Activated T-cell treated with anti-CD3 and anti-CD28 coated beads, Interleukin-2, amount 50 U/mL, for 72 hours (primary cell): ENCODE measurements at regions not wholly inside any gene's neighbourhood (a gene's known extent, or its start where the extent isn't known, plus 50 kb on each side); places are given as distances from the start of the nearest gene placed in this dataset.

Experiments
- ATAC-seq, 2 donors: fragments of 150-1000 bp; cut with Tn5 transposase; replicated peaks in 1 of 2; 2 replicates each; pipeline ENCODE4 v1.10.0; 2021; ENCODE audit warnings: moderate library complexity in 2 of 2, mild to moderate bottlenecking in 1 of 2
- DNase-seq, 2 donors: peaks; one replicate each; pipeline ENCODE4 v3.0.0; 2021 to 2022; ENCODE audit warnings: mixed read lengths in 1 of 2
- H3K27ac Mint-ChIP-seq: one replicate; pipeline ENCODE4 v1.8.0; 2022; ENCODE audit warnings: mild to moderate bottlenecking, moderate library complexity, mixed read lengths
- H3K27me3 Mint-ChIP-seq: one replicate; pipeline ENCODE4 v1.8.0; 2022; ENCODE audit warnings: low read depth, mixed read lengths
- H3K36me3 Mint-ChIP-seq, 2 donors: one replicate each; pipeline ENCODE4 v1.8.0; 2022; ENCODE audit warnings: mixed read lengths in 2 of 2, mild to moderate bottlenecking in 1 of 2; ENCODE audit not compliant: insufficient read depth in 2 of 2
- H3K4me1 Mint-ChIP-seq: one replicate; pipeline ENCODE4 v1.8.0; 2022; ENCODE audit warnings: low read depth, mixed read lengths
- H3K4me3 Mint-ChIP-seq, 2 donors: one replicate each; pipeline ENCODE4 v1.8.0; 2022; ENCODE audit warnings: mild to moderate bottlenecking in 2 of 2, mixed read lengths in 2 of 2, moderate library complexity in 2 of 2
- H3K9me3 Mint-ChIP-seq, 2 donors: one replicate each; pipeline ENCODE4 v1.8.0; 2022; ENCODE audit warnings: mixed read lengths in 2 of 2

DNA sequence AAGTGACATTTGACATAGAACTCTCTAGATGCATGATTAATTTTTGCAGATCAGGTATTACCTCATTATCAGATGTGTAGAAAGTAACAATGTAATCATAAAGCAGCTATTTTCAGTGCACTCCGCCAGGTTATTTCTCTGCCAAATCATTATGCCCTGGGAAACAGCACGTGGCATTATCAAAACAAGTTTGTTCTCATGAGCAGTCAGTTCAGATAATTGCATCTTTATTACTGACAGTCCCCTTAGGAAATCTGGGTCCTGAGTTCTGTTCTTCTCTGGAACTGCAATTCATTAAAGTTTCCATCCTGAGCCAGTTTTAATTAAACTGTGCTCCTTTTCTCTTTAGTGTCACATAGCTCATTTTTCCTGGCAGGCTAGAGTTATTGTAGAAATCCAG lies 94.7 kb upstream of the KRR1 start:
- Mint-ChIP-seq H3K27ac (no peak overlapping the region), H3K4me1 (no peaks in the 10 kb centered on the region), H3K36me3 (no peaks in the 10 kb centered on the region), H3K9me3 (no peaks in the 10 kb centered on the region), H3K27me3 (peaks cover 25% of the 10 kb centered on the region), H3K4me3 (no peak overlapping the region)
- no peak for DNase-seq
- ATAC-seq, result no peak

DNA sequence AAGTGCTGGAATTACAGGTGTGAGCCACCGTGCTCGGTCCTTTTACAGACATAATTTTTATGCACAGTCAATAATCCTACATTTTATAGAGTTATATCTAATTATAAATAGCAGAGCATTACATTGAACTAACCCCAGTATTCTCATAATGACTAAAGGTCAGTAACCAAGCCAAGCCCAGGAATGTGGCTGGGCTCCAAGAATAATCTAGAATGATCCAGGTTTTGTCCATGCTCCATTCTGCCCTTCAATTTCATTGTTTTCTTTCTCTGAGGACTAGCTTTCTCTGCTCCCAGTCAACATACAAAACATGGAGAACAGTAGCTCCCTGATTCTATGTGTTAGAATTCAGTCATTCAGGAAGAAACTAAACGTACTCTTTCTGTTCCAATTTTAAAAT lies 92.1 kb upstream of the KRR1 start:
- ATAC-seq (no peak), DNase-seq (no peak)
- Mint-ChIP-seq H3K9me3 (no peaks in the 10 kb centered on the region), H3K36me3 (no peaks in the 10 kb centered on the region), H3K4me3 (no peak overlapping the region), H3K27me3 (peaks cover 25% of the 10 kb centered on the region), H3K4me1 (no peaks in the 10 kb centered on the region), H3K27ac (no peak overlapping the region)

- Mint-ChIP-seq H3K36me3 (no peaks in the 10 kb centered on the region), H3K4me3 (no peak overlapping the region), H3K27ac (no peak overlapping the region), H3K9me3 (no peaks in the 10 kb centered on the region), H3K4me1 (no peaks in the 10 kb centered on the region), H3K27me3 (peaks cover 28% of the 10 kb centered on the region)
- DNase-seq (no peak), ATAC-seq (no peak)
These were observed 90.7 kb upstream of the KRR1 start for GRCh38 chr12:75602106-75602505.

DNA sequence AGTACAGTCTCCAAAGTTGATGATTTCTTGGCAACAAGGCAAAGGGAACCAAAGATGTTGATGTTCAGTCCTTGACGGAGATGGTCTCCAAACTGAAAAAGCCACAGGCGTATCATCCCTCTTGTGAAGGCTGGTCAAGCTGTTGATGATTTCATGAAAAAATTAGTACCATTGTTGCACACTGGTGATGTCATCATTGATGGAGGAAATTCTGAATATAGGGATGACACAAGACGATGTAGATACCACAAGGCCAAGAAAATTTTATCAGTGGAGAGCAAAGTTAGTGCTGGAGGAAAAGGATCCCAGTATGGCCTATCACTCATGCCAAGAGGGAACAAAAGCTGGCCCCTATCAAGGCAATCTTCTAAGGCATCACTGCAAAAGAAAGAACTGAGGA lies 88.7 kb upstream of the KRR1 start:
- H3K36me3 Mint-ChIP-seq, result no peaks in the 10 kb centered on the region
- H3K4me3 Mint-ChIP-seq, result no peak overlapping the region
- no peak overlapping the region for H3K27ac Mint-ChIP-seq
- H3K27me3 Mint-ChIP-seq, result peaks cover 42% of the 10 kb centered on the region
- no peaks in the 10 kb centered on the region for H3K4me1 Mint-ChIP-seq
- H3K9me3 Mint-ChIP-seq, result no peaks in the 10 kb centered on the region
- DNase-seq (no peak), ATAC-seq (no peak)

DNA sequence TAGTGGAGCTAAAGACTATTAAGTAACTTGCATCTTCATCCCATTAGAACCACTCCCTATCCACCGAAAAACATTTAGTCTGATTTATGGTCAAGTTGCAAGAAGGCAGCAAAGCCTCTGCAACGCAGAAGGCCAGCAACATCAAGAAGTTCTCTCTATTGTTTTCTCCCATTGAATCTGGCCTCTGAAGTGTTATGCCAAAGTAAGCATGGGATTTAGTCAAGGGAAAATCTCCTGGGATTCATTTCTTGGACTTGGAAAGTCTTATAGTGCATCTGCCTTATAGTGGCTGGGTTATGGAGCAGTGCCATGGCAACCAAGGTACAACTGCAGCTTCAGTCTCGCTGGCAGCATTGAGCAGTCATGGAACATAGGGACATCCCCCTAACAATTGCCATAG lies 87.7 kb upstream of the KRR1 start:
- Mint-ChIP-seq H3K9me3 (no peaks in the 10 kb centered on the region), H3K4me1 (no peaks in the 10 kb centered on the region), H3K27ac (no peak overlapping the region), H3K36me3 (no peaks in the 10 kb centered on the region), H3K27me3 (peaks cover 43% of the 10 kb centered on the region), H3K4me3 (no peak overlapping the region)
- DNase-seq (no peak), ATAC-seq (no peak)

DNA sequence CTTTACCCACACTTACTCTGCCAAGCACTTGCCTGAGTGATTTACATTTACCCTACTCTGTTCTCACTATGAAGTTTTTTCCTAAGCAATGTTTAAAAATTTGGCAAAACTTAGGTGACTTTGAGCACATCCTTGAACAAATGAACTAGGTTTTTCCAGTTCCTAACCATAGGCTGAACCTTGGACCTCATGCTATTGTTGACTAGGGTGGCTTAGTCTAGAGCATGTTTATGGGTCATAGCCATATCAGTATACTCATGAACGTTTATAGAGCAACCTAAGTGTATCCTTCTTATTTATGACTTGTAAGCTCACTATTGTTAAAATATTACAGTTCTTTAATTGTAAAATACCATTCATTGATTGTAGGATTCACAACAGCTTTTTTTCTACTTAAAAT lies 85.0 kb upstream of the KRR1 start:
- H3K27me3 Mint-ChIP-seq, result peaks cover 56% of the 10 kb centered on the region
- DNase-seq (no peak), ATAC-seq (no peak)
- no peaks in the 10 kb centered on the region for H3K9me3 Mint-ChIP-seq
- H3K4me3 Mint-ChIP-seq, result no peak overlapping the region
- H3K36me3 Mint-ChIP-seq, result no peaks in the 10 kb centered on the region
- no peaks in the 10 kb centered on the region for H3K4me1 Mint-ChIP-seq
- H3K27ac Mint-ChIP-seq, result no peak overlapping the region

DNA sequence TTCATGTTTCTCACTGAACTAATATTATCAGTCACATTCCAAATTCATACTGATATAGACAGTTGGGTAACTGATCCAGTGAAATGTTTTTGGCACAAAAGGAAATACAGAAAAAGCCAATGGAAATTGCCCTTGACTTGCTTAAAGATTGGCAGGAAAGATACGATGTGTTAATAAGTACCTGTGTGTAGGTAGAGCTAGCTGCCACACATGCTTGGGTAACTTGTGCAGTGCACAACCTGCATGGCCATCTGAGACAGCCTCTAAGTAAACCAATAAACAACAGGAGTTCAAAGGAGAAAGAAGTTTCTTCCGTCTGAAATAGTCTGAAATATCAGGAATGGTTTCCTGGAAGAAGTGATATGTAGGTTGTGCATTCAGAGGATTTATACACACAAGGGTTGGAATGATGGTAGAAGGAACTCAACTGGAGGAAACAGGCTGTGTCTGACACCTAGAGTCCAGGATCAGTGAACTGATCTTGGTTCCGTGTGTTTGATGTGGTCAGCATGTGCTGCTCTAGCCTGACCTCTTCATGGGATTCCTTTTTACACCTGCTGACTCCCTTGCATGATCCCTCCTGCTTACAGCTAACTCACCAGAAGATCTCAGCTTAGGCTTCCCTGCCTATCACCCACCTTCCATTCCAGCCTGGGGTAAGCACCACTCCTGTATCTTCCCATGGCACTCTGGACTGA lies 81.4 kb upstream of the KRR1 start:
- Mint-ChIP-seq H3K27me3 (peaks cover 69% of the 10 kb centered on the region), H3K4me1 (peaks cover 4% of the 10 kb centered on the region), H3K36me3 (peaks cover 0 to 6% of the 10 kb centered on the region in 2 donors), H3K27ac (no peak overlapping the region), H3K9me3 (peaks cover 5 to 6% of the 10 kb centered on the region in 2 donors), H3K4me3 (no peak overlapping the region)
- DNase-seq (no peak), ATAC-seq (no peak)

- peaks cover 4% of the 10 kb centered on the region for H3K4me1 Mint-ChIP-seq
- no peak overlapping the region for H3K27ac Mint-ChIP-seq
- H3K4me3 Mint-ChIP-seq, result no peak overlapping the region
- DNase-seq (no peak), ATAC-seq (no peak)
- peaks cover 0 to 6% of the 10 kb centered on the region in 2 donors for H3K36me3 Mint-ChIP-seq
- H3K9me3 Mint-ChIP-seq, result peaks cover 5 to 10% of the 10 kb centered on the region in 2 donors
- peaks cover 70% of the 10 kb centered on the region for H3K27me3 Mint-ChIP-seq
These were observed 80.7 kb upstream of the KRR1 start for GRCh38 chr12:75592086-75592485.

DNA sequence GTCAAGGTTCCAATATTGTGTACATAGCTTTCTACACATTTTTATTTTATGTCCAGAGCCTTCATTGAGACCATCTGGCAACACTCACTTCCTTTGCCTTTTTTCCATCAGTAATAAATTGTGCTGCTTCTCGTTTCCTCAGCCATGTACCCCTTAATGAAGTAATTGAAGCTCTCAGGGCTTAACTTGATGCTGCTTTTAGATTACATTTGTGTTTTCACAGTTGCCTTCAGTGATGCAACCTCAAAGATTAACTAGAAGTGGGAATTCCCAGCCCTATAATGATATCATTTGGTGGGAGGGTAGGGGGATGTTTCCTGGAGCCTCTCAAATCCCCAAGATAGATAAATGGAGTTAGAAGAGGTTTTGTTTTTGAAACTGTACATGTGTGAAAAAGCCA lies 80.2 kb upstream of the KRR1 start:
- DNase-seq (no peak), ATAC-seq (no peak)
- H3K27ac Mint-ChIP-seq, result no peak overlapping the region
- H3K9me3 Mint-ChIP-seq, result peaks cover 5 to 10% of the 10 kb centered on the region in 2 donors
- peaks cover 4% of the 10 kb centered on the region for H3K4me1 Mint-ChIP-seq
- H3K36me3 Mint-ChIP-seq, result peaks cover 0 to 6% of the 10 kb centered on the region in 2 donors
- peaks cover 74% of the 10 kb centered on the region for H3K27me3 Mint-ChIP-seq
- H3K4me3 Mint-ChIP-seq, result no peak overlapping the region

DNA sequence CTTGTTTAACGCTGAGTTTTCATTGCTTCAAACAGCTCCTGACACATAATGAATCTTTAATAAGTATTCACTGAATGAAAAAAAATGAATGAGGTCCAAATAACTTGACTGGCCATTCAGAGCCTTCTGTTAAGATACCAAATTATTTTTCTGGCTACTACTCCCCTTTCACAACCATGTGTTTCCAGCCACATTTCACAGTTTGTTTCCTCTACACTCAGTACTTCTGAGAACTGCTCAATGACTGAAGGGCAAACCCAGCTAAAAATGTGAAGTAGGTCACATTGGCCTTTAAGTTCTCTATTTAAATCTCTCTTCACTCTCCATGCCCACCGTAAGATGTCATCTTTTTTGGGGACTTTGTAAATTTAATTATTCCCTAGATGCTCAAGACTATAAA lies 78.4 kb upstream of the KRR1 start:
- Mint-ChIP-seq H3K27me3 (peaks cover 68% of the 10 kb centered on the region), H3K27ac (no peak overlapping the region), H3K9me3 (peaks cover 5 to 10% of the 10 kb centered on the region in 2 donors), H3K4me3 (no peak overlapping the region), H3K4me1 (peaks cover 4% of the 10 kb centered on the region), H3K36me3 (peaks cover 0 to 6% of the 10 kb centered on the region in 2 donors)
- no peak for ATAC-seq
- no peak for DNase-seq

- ATAC-seq, result no peak
- Mint-ChIP-seq H3K9me3 (peaks cover 5 to 10% of the 10 kb centered on the region in 2 donors), H3K36me3 (peaks cover 0 to 6% of the 10 kb centered on the region in 2 donors), H3K4me1 (peaks cover 4% of the 10 kb centered on the region), H3K27ac (no peak overlapping the region), H3K27me3 (peaks cover 54% of the 10 kb centered on the region), H3K4me3 (no peak overlapping the region)
- no peak for DNase-seq
These were observed 76.1 kb upstream of the KRR1 start for GRCh38 chr12:75587340-75588106.

GRCh38 chr12:75585330-75585729 lies 73.9 kb upstream of the KRR1 start:
- H3K36me3 Mint-ChIP-seq, result peaks cover 0 to 6% of the 10 kb centered on the region in 2 donors
- no peak for ATAC-seq
- no peak for DNase-seq
- H3K9me3 Mint-ChIP-seq, result peaks cover 5 to 10% of the 10 kb centered on the region in 2 donors
- H3K4me3 Mint-ChIP-seq, result no peak overlapping the region
- peaks cover 4% of the 10 kb centered on the region for H3K4me1 Mint-ChIP-seq
- peaks cover 43% of the 10 kb centered on the region for H3K27me3 Mint-ChIP-seq
- H3K27ac Mint-ChIP-seq, result no peak overlapping the region

- peaks cover 31% of the 10 kb centered on the region for H3K27me3 Mint-ChIP-seq
- DNase-seq, result no peak
- peaks cover 4% of the 10 kb centered on the region for H3K4me1 Mint-ChIP-seq
- no peak overlapping the region for H3K27ac Mint-ChIP-seq
- H3K9me3 Mint-ChIP-seq, result peaks cover 0 to 8% of the 10 kb centered on the region in 2 donors
- H3K36me3 Mint-ChIP-seq, result no peaks in the 10 kb centered on the region
- no peak overlapping the region for H3K4me3 Mint-ChIP-seq
- ATAC-seq, result no peak
These were observed 71.9 kb upstream of the KRR1 start for GRCh38 chr12:75583355-75583754.
